ENCODE measurements at regions not wholly inside any gene's neighbourhood (a gene's known extent, or its start where the extent isn't known, plus 50 kb on each side); places are given as distances from the start of the nearest gene placed in this dataset.

- H3K27ac ChIP-seq (ENCODE audit: low read depth, low read length) = no peak overlapping the region
- no peaks in the 10 kb centered on the region for H3K27me3 ChIP-seq (ENCODE audit: low read length)
- H3K9me2 ChIP-seq (replicated peaks; ENCODE audit: insufficient read depth, low read length) = no peaks in the 10 kb centered on the region
- H3K9ac ChIP-seq (ENCODE audit: low read length) = no peak overlapping the region
- H3K9me3 ChIP-seq (ENCODE audit: insufficient read depth, low read length) = no peaks in the 10 kb centered on the region
- no peaks in the 10 kb centered on the region for H3F3A ChIP-seq (ENCODE audit: insufficient read depth)
- no peaks in the 10 kb centered on the region for H3K79me2 ChIP-seq (ENCODE audit: insufficient read depth, low read length)
- H3K36me3 ChIP-seq (ENCODE audit: low read length) = no peaks in the 10 kb centered on the region
- no peak overlapping the region for H2AFZ ChIP-seq (ENCODE audit: low read depth, low read length, severe bottlenecking)
- no peak overlapping the region for H3K4me3 ChIP-seq (ENCODE audit: insufficient read depth, low read length, poor library complexity, severe bottlenecking)
- H3K4me2 ChIP-seq (ENCODE audit: low read depth, low read length, poor library complexity, severe bottlenecking) = no peak overlapping the region
- no peak for TF ChIP-seq CTCF (IDR thresholded peaks at IDR 0.05; ENCODE audit: insufficient read depth, low read length, poor library complexity, severe bottlenecking)
- TF ChIP-seq EZH2phosphoT487 (conservative IDR thresholded peaks at IDR 0.05; ENCODE audit: low read length) = no peak
- H4K20me1 ChIP-seq (ENCODE audit: low read depth, low read length) = no peaks in the 10 kb centered on the region
Measured at GRCh38 chr6:14875481-14876063, 370.3 kb upstream of the JARID2 start.

GRCh38 chr6:14876778-14877613 lies 368.9 kb upstream of the JARID2 start:
- Histone ChIP-seq H3K4me2 (ENCODE audit: low read depth, low read length, poor library complexity, severe bottlenecking) (no peak overlapping the region), H2AFZ (ENCODE audit: low read depth, low read length, severe bottlenecking) (no peak overlapping the region), H3F3A (ENCODE audit: insufficient read depth) (no peaks in the 10 kb centered on the region), H3K9ac (ENCODE audit: low read length) (no peak overlapping the region), H3K36me3 (ENCODE audit: low read length) (no peaks in the 10 kb centered on the region), H3K79me2 (ENCODE audit: insufficient read depth, low read length) (no peaks in the 10 kb centered on the region), H3K4me3 (ENCODE audit: insufficient read depth, low read length, poor library complexity, severe bottlenecking) (no peak overlapping the region), H3K27ac (ENCODE audit: low read depth, low read length) (no peak overlapping the region), H4K20me1 (ENCODE audit: low read depth, low read length) (no peaks in the 10 kb centered on the region), H3K9me2 (replicated peaks; ENCODE audit: insufficient read depth, low read length) (no peaks in the 10 kb centered on the region), H3K9me3 (ENCODE audit: insufficient read depth, low read length) (no peaks in the 10 kb centered on the region), H3K27me3 (ENCODE audit: low read length) (no peaks in the 10 kb centered on the region)
- TF ChIP-seq EZH2phosphoT487 (conservative IDR thresholded peaks at IDR 0.05; ENCODE audit: low read length) (no peak), CTCF (IDR thresholded peaks at IDR 0.05; ENCODE audit: insufficient read depth, low read length, poor library complexity, severe bottlenecking) (no peak)

GRCh38 chr6:14877758-14878157 lies 368.1 kb upstream of the JARID2 start:
- Histone ChIP-seq H3F3A (ENCODE audit: insufficient read depth) (no peaks in the 10 kb centered on the region), H3K9me3 (ENCODE audit: insufficient read depth, low read length) (no peaks in the 10 kb centered on the region), H3K4me3 (ENCODE audit: insufficient read depth, low read length, poor library complexity, severe bottlenecking) (no peak overlapping the region), H3K79me2 (ENCODE audit: insufficient read depth, low read length) (no peaks in the 10 kb centered on the region), H3K27me3 (ENCODE audit: low read length) (no peaks in the 10 kb centered on the region), H3K36me3 (ENCODE audit: low read length) (no peaks in the 10 kb centered on the region), H3K4me2 (ENCODE audit: low read depth, low read length, poor library complexity, severe bottlenecking) (no peak overlapping the region), H3K9me2 (replicated peaks; ENCODE audit: insufficient read depth, low read length) (no peaks in the 10 kb centered on the region), H3K27ac (ENCODE audit: low read depth, low read length) (no peak overlapping the region), H3K9ac (ENCODE audit: low read length) (no peak overlapping the region), H4K20me1 (ENCODE audit: low read depth, low read length) (no peaks in the 10 kb centered on the region), H2AFZ (ENCODE audit: low read depth, low read length, severe bottlenecking) (no peak overlapping the region)
- no peak for TF ChIP-seq EZH2phosphoT487 (conservative IDR thresholded peaks at IDR 0.05; ENCODE audit: low read length)
- no peak for TF ChIP-seq CTCF (IDR thresholded peaks at IDR 0.05; ENCODE audit: insufficient read depth, low read length, poor library complexity, severe bottlenecking)
